ENCODE measurements at regions not wholly inside any gene's neighbourhood (a gene's known extent, or its start where the extent isn't known, plus 50 kb on each side); places are given as distances from the start of the nearest gene placed in this dataset.
A peak's percentile ranks its signal among the peaks of the same experiment; 100 is the strongest.

DNA sequence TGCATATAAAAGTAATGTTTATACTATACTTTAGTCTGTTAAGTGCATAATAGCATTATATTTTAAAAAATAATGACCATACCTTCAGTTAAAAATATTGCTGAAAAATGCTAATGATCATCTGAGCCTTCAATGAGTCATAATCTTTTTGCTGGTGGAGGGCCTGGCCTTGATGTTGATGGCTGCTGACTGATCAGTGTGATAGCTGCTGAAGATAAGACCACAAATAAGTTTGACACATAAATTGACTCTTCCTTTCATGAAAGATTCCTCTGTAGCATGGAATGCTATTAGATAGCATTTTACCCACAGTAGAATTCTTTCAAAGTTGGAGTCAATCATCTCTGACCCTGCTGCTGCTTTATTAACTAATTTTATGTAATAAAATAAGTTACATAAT, 128.4 kb upstream of the CCDC85A start:
- TF ChIP-seq, protein P1, sequence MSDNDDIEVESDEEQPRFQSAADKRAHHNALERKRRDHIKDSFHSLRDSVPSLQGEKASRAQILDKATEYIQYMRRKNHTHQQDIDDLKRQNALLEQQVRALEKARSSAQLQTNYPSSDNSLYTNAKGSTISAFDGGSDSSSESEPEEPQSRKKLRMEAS (IDR thresholded peaks at IDR 0.05): no peak
- TF ChIP-seq CREB1 (IDR thresholded peaks at IDR 0.05; ENCODE audit: low read depth): no peak
- no peak for TF ChIP-seq RAD21 (IDR thresholded peaks at IDR 0.05; ENCODE audit: low read depth)
- no peak for TF ChIP-seq TCF12 (IDR thresholded peaks at IDR 0.05; ENCODE audit: low read depth)
- TF ChIP-seq YY1 (IDR thresholded peaks at IDR 0.05; ENCODE audit: low read depth): no peak
- no peak for TF ChIP-seq FOXM1 (IDR thresholded peaks at IDR 0.05; ENCODE audit: borderline replicate concordance, low read depth)
- TF ChIP-seq, protein P2, sequence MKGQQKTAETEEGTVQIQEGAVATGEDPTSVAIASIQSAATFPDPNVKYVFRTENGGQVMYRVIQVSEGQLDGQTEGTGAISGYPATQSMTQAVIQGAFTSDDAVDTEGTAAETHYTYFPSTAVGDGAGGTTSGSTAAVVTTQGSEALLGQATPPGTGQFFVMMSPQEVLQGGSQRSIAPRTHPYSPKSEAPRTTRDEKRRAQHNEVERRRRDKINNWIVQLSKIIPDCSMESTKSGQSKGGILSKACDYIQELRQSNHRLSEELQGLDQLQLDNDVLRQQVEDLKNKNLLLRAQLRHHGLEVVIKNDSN (IDR thresholded peaks at IDR 0.05): no peak
- TF ChIP-seq ZBTB7A (IDR thresholded peaks at IDR 0.05; ENCODE audit: low read depth): no peak
- no peak for TF ChIP-seq NFIC (IDR thresholded peaks at IDR 0.05)
- no peak for TF ChIP-seq TEAD4 (IDR thresholded peaks at IDR 0.05)

DNA sequence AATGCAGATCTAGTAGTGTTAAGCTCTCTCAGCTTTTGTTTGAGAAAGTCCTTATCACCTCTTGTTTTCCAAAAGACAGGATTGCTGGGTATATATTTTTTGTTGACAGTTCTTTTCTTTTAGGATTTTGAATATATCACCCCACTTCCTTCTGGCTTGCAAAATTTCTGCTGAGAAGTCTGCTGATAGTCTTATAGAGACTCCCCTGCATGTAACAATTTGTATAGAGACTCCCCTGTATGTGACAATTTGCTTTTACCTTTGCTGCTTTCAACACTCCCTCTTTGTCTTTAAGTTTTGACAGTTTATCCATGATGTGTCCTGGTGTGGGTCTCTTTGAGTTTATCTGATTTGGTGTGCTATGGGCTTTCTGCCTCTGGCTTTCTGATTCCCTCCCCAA, 115.0 kb upstream of the CCDC85A start:
- TF ChIP-seq TCF12 (IDR thresholded peaks at IDR 0.05; ENCODE audit: low read depth) (no peak), CEBPB (IDR thresholded peaks at IDR 0.05) (no peak), ZBTB7A (IDR thresholded peaks at IDR 0.05; ENCODE audit: low read depth) (no peak), TEAD4 (IDR thresholded peaks at IDR 0.05) (no peak), CREB1 (IDR thresholded peaks at IDR 0.05; ENCODE audit: low read depth) (no peak), EGR1 (IDR thresholded peaks at IDR 0.05) (no peak), NFIC (IDR thresholded peaks at IDR 0.05) (no peak)
- TF ChIP-seq, protein P1 (IDR thresholded peaks at IDR 0.05): no peak

GRCh38 chr2:56077359-56077915, 106.4 kb upstream of the CCDC85A start:
- TF ChIP-seq RAD21 (IDR thresholded peaks at IDR 0.05; ENCODE audit: low read depth) (peak; percentile 28), CREB1 (IDR thresholded peaks at IDR 0.05; ENCODE audit: low read depth) (no peak)

DNA sequence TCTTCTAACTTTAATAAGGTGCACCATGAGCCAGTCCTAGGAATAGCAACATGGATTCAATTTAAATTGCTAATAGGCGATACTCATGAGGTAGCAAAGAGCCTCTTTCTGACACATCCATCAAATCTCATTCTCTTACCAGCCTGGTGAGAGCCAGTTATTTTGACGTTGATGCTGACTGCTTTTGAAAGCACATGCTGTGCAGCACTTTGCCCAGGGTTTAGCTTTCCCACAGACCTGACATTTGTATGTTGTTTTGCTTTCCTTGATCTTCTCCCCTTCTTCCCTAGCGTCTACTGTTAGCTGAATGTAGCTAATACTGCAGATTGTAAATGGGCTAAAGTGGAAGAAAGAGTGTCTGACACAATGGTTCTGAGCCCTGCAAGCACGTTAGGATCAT, 101.1 kb upstream of the CCDC85A start:
- TF ChIP-seq EGR1 (IDR thresholded peaks at IDR 0.05): no peak
- TF ChIP-seq, protein P1 (IDR thresholded peaks at IDR 0.05): no peak
- TF ChIP-seq, protein P3, sequence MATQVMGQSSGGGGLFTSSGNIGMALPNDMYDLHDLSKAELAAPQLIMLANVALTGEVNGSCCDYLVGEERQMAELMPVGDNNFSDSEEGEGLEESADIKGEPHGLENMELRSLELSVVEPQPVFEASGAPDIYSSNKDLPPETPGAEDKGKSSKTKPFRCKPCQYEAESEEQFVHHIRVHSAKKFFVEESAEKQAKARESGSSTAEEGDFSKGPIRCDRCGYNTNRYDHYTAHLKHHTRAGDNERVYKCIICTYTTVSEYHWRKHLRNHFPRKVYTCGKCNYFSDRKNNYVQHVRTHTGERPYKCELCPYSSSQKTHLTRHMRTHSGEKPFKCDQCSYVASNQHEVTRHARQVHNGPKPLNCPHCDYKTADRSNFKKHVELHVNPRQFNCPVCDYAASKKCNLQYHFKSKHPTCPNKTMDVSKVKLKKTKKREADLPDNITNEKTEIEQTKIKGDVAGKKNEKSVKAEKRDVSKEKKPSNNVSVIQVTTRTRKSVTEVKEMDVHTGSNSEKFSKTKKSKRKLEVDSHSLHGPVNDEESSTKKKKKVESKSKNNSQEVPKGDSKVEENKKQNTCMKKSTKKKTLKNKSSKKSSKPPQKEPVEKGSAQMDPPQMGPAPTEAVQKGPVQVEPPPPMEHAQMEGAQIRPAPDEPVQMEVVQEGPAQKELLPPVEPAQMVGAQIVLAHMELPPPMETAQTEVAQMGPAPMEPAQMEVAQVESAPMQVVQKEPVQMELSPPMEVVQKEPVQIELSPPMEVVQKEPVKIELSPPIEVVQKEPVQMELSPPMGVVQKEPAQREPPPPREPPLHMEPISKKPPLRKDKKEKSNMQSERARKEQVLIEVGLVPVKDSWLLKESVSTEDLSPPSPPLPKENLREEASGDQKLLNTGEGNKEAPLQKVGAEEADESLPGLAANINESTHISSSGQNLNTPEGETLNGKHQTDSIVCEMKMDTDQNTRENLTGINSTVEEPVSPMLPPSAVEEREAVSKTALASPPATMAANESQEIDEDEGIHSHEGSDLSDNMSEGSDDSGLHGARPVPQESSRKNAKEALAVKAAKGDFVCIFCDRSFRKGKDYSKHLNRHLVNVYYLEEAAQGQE (IDR thresholded peaks at IDR 0.05; ENCODE audit: low read depth): no peak

- TF ChIP-seq, protein P1 (IDR thresholded peaks at IDR 0.05): no peak
- TF ChIP-seq NFIC (IDR thresholded peaks at IDR 0.05) (no peak), TAF1 (IDR thresholded peaks at IDR 0.05; ENCODE audit: low read depth) (no peak), YY1 (IDR thresholded peaks at IDR 0.05; ENCODE audit: low read depth) (no peak), CEBPB (IDR thresholded peaks at IDR 0.05) (no peak), ZBTB7A (IDR thresholded peaks at IDR 0.05; ENCODE audit: low read depth) (no peak), EP300 (IDR thresholded peaks at IDR 0.05; ENCODE audit: borderline replicate concordance) (no peak), RAD21 (IDR thresholded peaks at IDR 0.05; ENCODE audit: low read depth) (no peak), TEAD4 (IDR thresholded peaks at IDR 0.05) (no peak), TCF12 (IDR thresholded peaks at IDR 0.05; ENCODE audit: low read depth) (no peak), CREB1 (IDR thresholded peaks at IDR 0.05; ENCODE audit: low read depth) (no peak), EGR1 (IDR thresholded peaks at IDR 0.05) (no peak), FOXM1 (IDR thresholded peaks at IDR 0.05; ENCODE audit: borderline replicate concordance, low read depth) (no peak)
- TF ChIP-seq, protein P3 (IDR thresholded peaks at IDR 0.05; ENCODE audit: low read depth): no peak
- TF ChIP-seq, protein P2 (IDR thresholded peaks at IDR 0.05): no peak
Observed at GRCh38 chr2:56084111-56084901, 99.5 kb upstream of the CCDC85A start.

DNA sequence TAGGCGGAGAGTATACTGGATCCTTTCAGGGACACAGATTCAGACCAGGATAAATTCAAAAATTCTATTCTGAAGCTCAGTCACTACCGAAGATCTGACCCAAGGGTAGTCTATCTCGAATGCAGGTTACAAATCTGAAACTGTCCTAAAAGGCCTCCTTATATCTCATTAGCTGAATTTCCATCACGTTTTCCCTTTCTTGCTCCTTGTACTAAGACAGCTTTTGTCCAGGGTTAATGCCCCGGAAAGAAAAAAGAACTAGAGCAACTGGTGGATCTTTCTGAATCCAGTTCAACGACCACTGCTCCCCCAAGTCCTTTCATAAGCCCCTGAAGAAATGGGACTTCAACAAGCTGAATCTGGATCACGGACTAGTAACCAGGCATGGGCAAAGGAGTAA, 97.5 kb upstream of the CCDC85A start:
- TF ChIP-seq, protein P2 (IDR thresholded peaks at IDR 0.05): no peak
- TF ChIP-seq NFIC (IDR thresholded peaks at IDR 0.05): no peak
